Transverse colon (tissue), 4 donors: ENCODE measurements at regions not wholly inside any gene's neighbourhood (a gene's known extent, or its start where the extent isn't known, plus 50 kb on each side); places are given as distances from the start of the nearest gene placed in this dataset.

Experiments used
- DNase-seq: peaks from one replicate; pipeline ENCODE4 v3.0.0-alpha.2; 2019
- H3K27ac ChIP-seq, 4 donors: fragments of 200-600 bp; sonication (generic); 2 replicates each; pipeline ENCODE4 v1.5.1; 2016 to 2018; ENCODE audit warnings: inconsistent platforms in 4 of 4
- H3K27me3 ChIP-seq: fragments of 200-600 bp; sonication (generic); 2 replicates; pipeline ENCODE4 v1.5.1; 2017; ENCODE audit warnings: inconsistent platforms
- H3K36me3 ChIP-seq, 4 donors: fragments of 200-600 bp; sonication (generic); 2 replicates each; pipeline ENCODE4 v1.5.1; 2017 to 2019; ENCODE audit warnings: inconsistent platforms in 4 of 4
- H3K4me1 ChIP-seq, 4 donors: fragments of 200-600 bp; sonication (generic); 2 replicates each; pipeline ENCODE4 v1.5.1; 2017 to 2020; ENCODE audit warnings: inconsistent platforms in 4 of 4
- H3K4me3 ChIP-seq, 4 donors: fragments of 200-600 bp; sonication (generic); 1 replicate in 1 of 4; 2 replicates in 3 of 4; pipeline versions ENCODE4 v1.5.1 to v1.6.1; 2017 to 2019; ENCODE audit warnings: inconsistent platforms in 4 of 4
- H3K9me3 ChIP-seq, 2 donors: fragments of 200-600 bp; sonication (generic); 2 replicates each; pipeline ENCODE4 v1.5.1; 2017 to 2019; ENCODE audit warnings: inconsistent platforms in 2 of 2
- EP300 ChIP-seq: sonication (generic); formaldehyde crosslinking; IDR thresholded peaks from one replicate; pipeline ENCODE4 v1.6.1; 2017; ENCODE audit warnings: antibody characterized with exemption, low read depth
- POLR2A ChIP-seq: fragments of 450-650 bp; IDR thresholded peaks from one replicate; pipeline ENCODE4 v1.6.1; 2016; ENCODE audit warnings: antibody characterized with exemption, mild to moderate bottlenecking, moderate library complexity
- POLR2AphosphoS5 ChIP-seq, 3 donors: sonication (generic); formaldehyde crosslinking; IDR thresholded peaks; one replicate each; pipeline ENCODE4 v1.6.1; 2016; ENCODE audit warnings: antibody characterized with exemption in 3 of 3
- WGBS, 2 donors: methylation state at CpG; one replicate each; pipeline ENCODE4 v1.1.5; 2018; ENCODE audit warnings: low coverage in 1 of 2; 5-methylcytosine and 5-hydroxymethylcytosine counted together
- in situ Hi-C, 4 donors: fragments of 200-750 bp; cut with MboI; loops; one replicate each; pipeline versions ENCODE4 v1.15.0 to v1.15.1; 2017; ENCODE audit warnings: low sequenced_read_pairs in 3 of 4, low pct_ligation_motif_present in 1 of 4, low pct_unique_long_range_greater_than_20kb in 1 of 4
- intact Hi-C: fragments of 100-400 bp; cut with DNase I; formaldehyde crosslinking; loops from one replicate; pipeline ENCODE4 v1.15.1; 2023; ENCODE audit warnings: low total_unique reads
- TF ChIP-seq, protein P1 (sequence below), 5 experiments: fragments of 200-600 bp in 3 of 5; fragments of 450-650 bp in 2 of 5; sonication (generic) in 3 of 5; IDR thresholded peaks; 1 replicate in 2 of 5; 2 replicates in 3 of 5; pipeline ENCODE4 v1.5.1; 2016 to 2017; ENCODE audit warnings: antibody characterized with exemption in 5 of 5, inconsistent platforms in 3 of 5, mild to moderate bottlenecking in 2 of 5, moderate library complexity in 1 of 5

GRCh38 chr10:107423903-107424302, 259.4 kb upstream of the SORCS1 start:
- 58 to 61% methylated on average over 2 to 3 of the region's 3 CpGs for WGBS, 2 donors
- no peak overlapping the region for H3K4me3 ChIP-seq
- H3K27ac ChIP-seq: no peak overlapping the region
- no peaks in the 10 kb centered on the region for H3K4me1 ChIP-seq
- in situ Hi-C loops: no loop called here
- no peaks in the 10 kb centered on the region for H3K36me3 ChIP-seq
- intact Hi-C loops: no loop called here
- no peaks in the 10 kb centered on the region for H3K27me3 ChIP-seq
- no peak for TF ChIP-seq POLR2AphosphoS5 (IDR thresholded peaks at IDR 0.05)
- TF ChIP-seq, protein P1, sequence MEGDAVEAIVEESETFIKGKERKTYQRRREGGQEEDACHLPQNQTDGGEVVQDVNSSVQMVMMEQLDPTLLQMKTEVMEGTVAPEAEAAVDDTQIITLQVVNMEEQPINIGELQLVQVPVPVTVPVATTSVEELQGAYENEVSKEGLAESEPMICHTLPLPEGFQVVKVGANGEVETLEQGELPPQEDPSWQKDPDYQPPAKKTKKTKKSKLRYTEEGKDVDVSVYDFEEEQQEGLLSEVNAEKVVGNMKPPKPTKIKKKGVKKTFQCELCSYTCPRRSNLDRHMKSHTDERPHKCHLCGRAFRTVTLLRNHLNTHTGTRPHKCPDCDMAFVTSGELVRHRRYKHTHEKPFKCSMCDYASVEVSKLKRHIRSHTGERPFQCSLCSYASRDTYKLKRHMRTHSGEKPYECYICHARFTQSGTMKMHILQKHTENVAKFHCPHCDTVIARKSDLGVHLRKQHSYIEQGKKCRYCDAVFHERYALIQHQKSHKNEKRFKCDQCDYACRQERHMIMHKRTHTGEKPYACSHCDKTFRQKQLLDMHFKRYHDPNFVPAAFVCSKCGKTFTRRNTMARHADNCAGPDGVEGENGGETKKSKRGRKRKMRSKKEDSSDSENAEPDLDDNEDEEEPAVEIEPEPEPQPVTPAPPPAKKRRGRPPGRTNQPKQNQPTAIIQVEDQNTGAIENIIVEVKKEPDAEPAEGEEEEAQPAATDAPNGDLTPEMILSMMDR (IDR thresholded peaks at IDR 0.05): no peak
- TF ChIP-seq POLR2A: no peak
- no peak for TF ChIP-seq EP300
- no peak for DNase-seq
- H3K9me3 ChIP-seq: no peaks in the 10 kb centered on the region

DNA sequence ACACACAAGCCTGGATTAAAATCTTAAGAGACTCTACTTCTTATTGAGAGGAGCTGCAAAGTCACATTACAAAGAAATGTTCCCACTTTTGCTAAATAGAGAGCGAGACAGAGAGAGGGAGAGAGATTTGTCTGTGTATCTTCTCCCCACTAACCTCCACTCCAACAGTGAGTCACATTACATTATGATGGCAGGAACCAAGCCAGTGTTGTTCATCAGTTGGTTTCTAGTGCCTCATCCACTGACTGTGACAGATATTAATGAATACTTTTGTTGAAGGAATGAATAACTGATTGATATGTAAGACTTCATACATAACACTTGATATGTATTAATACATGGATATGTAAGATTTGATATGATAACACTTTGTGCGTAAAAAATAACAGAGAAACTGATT, 258.2 kb upstream of the SORCS1 start:
- in situ Hi-C loops: no loop called here
- TF ChIP-seq EP300 (no peak), POLR2A (no peak), POLR2AphosphoS5 (IDR thresholded peaks at IDR 0.05) (no peak)
- TF ChIP-seq, protein P1 (IDR thresholded peaks at IDR 0.05): no peak
- 76 to 85% methylated on average over 2 of the region's 2 CpGs for WGBS, 2 donors
- DNase-seq: no peak
- no peaks in the 10 kb centered on the region for H3K4me1 ChIP-seq
- intact Hi-C loops: no loop called here
- H3K36me3 ChIP-seq: no peaks in the 10 kb centered on the region
- H3K27ac ChIP-seq: no peak overlapping the region
- H3K9me3 ChIP-seq: no peaks in the 10 kb centered on the region
- no peak overlapping the region for H3K4me3 ChIP-seq
- H3K27me3 ChIP-seq: no peaks in the 10 kb centered on the region

GRCh38 chr10:107420196-107420595, 255.7 kb upstream of the SORCS1 start:
- Histone ChIP-seq H3K4me1 (no peaks in the 10 kb centered on the region), H3K4me3 (no peak overlapping the region), H3K27me3 (no peaks in the 10 kb centered on the region), H3K27ac (no peak overlapping the region), H3K9me3 (no peaks in the 10 kb centered on the region), H3K36me3 (no peaks in the 10 kb centered on the region)
- DNase-seq: no peak
- in situ Hi-C loops: no loop called here
- intact Hi-C loops: no loop called here
- TF ChIP-seq EP300 (no peak), POLR2AphosphoS5 (IDR thresholded peaks at IDR 0.05) (no peak), POLR2A (no peak)
- TF ChIP-seq, protein P1 (IDR thresholded peaks at IDR 0.05): no peak
- WGBS, 2 donors: 91 to 92% methylated on average over 3 of the region's 3 CpGs

- Histone ChIP-seq H3K27ac (no peak overlapping the region), H3K4me1 (no peaks in the 10 kb centered on the region), H3K4me3 (no peak overlapping the region), H3K36me3 (no peaks in the 10 kb centered on the region), H3K9me3 (no peaks in the 10 kb centered on the region), H3K27me3 (no peaks in the 10 kb centered on the region)
- in situ Hi-C loops (loop anchor here in 1 of 4 donors (10.0 kb wide), 1 partner anchor 397 kb away; no protein-coding TSS in a partner anchor), intact Hi-C loops (no loop called here)
- DNase-seq: no peak
- WGBS, 2 donors: 52 to 73% methylated on average over 5 to 7 of the region's 7 CpGs
- no peak for TF ChIP-seq POLR2AphosphoS5 (IDR thresholded peaks at IDR 0.05)
- TF ChIP-seq, protein P1 (IDR thresholded peaks at IDR 0.05): no peak
- TF ChIP-seq EP300: no peak
- TF ChIP-seq POLR2A: no peak
These were observed 253.7 kb upstream of the SORCS1 start for GRCh38 chr10:107418085-107418806.
